ENCODE measurements at regions not wholly inside any gene's neighbourhood (a gene's known extent, or its start where the extent isn't known, plus 50 kb on each side); places are given as distances from the start of the nearest gene placed in this dataset.

- Histone ChIP-seq H3K27me3 (ENCODE audit: control insufficient read depth, insufficient read depth, low read length) (no peaks in the 10 kb centered on the region), H3K4me1 (ENCODE audit: control insufficient read depth in 2 of 3, insufficient read depth in 2 of 3, low read depth in 1 of 3, low read length in 3 of 3) (no peaks in the 10 kb centered on the region), H3K27ac (ENCODE audit: low read depth in 2 of 2, low read length in 2 of 2) (no peak overlapping the region), H3K4me3 (ENCODE audit: low read length in 3 of 3) (no peak overlapping the region), H3K36me3 (ENCODE audit: control insufficient read depth in 2 of 3, insufficient read depth in 3 of 3, low read length in 3 of 3) (no peaks in the 10 kb centered on the region), H3K9me3 (ENCODE audit: control insufficient read depth in 2 of 3, insufficient read depth in 1 of 3, low read length in 3 of 3) (no peaks in the 10 kb centered on the region), H3K9ac (ENCODE audit: low read length in 3 of 3) (no peak overlapping the region)
- intact Hi-C loops (cut with DNase I), result no loop called here
- no peak for TF ChIP-seq CTCF (IDR thresholded peaks at IDR 0.05; ENCODE audit: borderline replicate concordance, extremely low read depth, insufficient read depth)
- FAIRE-seq (no peak), DNase-seq (no peak)
Measured at GRCh38 chr16:14377326-14377725, 252.7 kb downstream of the PARN start.

- FAIRE-seq (no peak), DNase-seq (no peak)
- H3K9ac ChIP-seq (ENCODE audit: low read length in 3 of 3), result no peak overlapping the region
- no peaks in the 10 kb centered on the region for H3K9me3 ChIP-seq (ENCODE audit: control insufficient read depth in 2 of 3, insufficient read depth in 1 of 3, low read length in 3 of 3)
- H3K4me3 ChIP-seq (ENCODE audit: low read length in 3 of 3), result no peak overlapping the region
- no peaks in the 10 kb centered on the region for H3K27me3 ChIP-seq (ENCODE audit: control insufficient read depth, insufficient read depth, low read length)
- H3K36me3 ChIP-seq (ENCODE audit: control insufficient read depth in 2 of 3, insufficient read depth in 3 of 3, low read length in 3 of 3), result no peaks in the 10 kb centered on the region
- no peaks in the 10 kb centered on the region for H3K4me1 ChIP-seq (ENCODE audit: control insufficient read depth in 2 of 3, insufficient read depth in 2 of 3, low read depth in 1 of 3, low read length in 3 of 3)
- no peak for TF ChIP-seq CTCF (IDR thresholded peaks at IDR 0.05; ENCODE audit: borderline replicate concordance, extremely low read depth, insufficient read depth)
- no peak overlapping the region for H3K27ac ChIP-seq (ENCODE audit: low read depth in 2 of 2, low read length in 2 of 2)
- intact Hi-C loops (cut with DNase I), result no loop called here
Measured at GRCh38 chr16:14375132-14375491, 254.9 kb downstream of the PARN start.

- no peaks in the 10 kb centered on the region for H3K36me3 ChIP-seq (ENCODE audit: control insufficient read depth in 2 of 3, insufficient read depth in 3 of 3, low read length in 3 of 3)
- DNase-seq (no peak), FAIRE-seq (no peak)
- no peaks in the 10 kb centered on the region for H3K9me3 ChIP-seq (ENCODE audit: control insufficient read depth in 2 of 3, insufficient read depth in 1 of 3, low read length in 3 of 3)
- no peak overlapping the region for H3K27ac ChIP-seq (ENCODE audit: low read depth in 2 of 2, low read length in 2 of 2)
- intact Hi-C loops (cut with DNase I), result no loop called here
- H3K9ac ChIP-seq (ENCODE audit: low read length in 3 of 3), result no peak overlapping the region
- TF ChIP-seq CTCF (IDR thresholded peaks at IDR 0.05; ENCODE audit: borderline replicate concordance, extremely low read depth, insufficient read depth), result no peak
- H3K4me3 ChIP-seq (ENCODE audit: low read length in 3 of 3), result no peak overlapping the region
- H3K27me3 ChIP-seq (ENCODE audit: control insufficient read depth, insufficient read depth, low read length), result no peaks in the 10 kb centered on the region
- H3K4me1 ChIP-seq (ENCODE audit: control insufficient read depth in 2 of 3, insufficient read depth in 2 of 3, low read depth in 1 of 3, low read length in 3 of 3), result no peaks in the 10 kb centered on the region
Measured at GRCh38 chr16:14374451-14375131, 255.5 kb downstream of the PARN start.

GRCh38 chr16:14373896-14374295 is 256.2 kb downstream of the PARN start:
- TF ChIP-seq CTCF (IDR thresholded peaks at IDR 0.05; ENCODE audit: borderline replicate concordance, extremely low read depth, insufficient read depth), result no peak
- no peak for FAIRE-seq
- no peak overlapping the region for H3K9ac ChIP-seq (ENCODE audit: low read length in 3 of 3)

More at GRCh38 chr16:14373896-14374295, 256.2 kb downstream of the PARN start:
- Histone ChIP-seq H3K27me3 (ENCODE audit: control insufficient read depth, insufficient read depth, low read length) (no peaks in the 10 kb centered on the region), H3K36me3 (ENCODE audit: control insufficient read depth in 2 of 3, insufficient read depth in 3 of 3, low read length in 3 of 3) (no peaks in the 10 kb centered on the region), H3K4me3 (ENCODE audit: low read length in 3 of 3) (no peak overlapping the region), H3K9me3 (ENCODE audit: control insufficient read depth in 2 of 3, insufficient read depth in 1 of 3, low read length in 3 of 3) (no peaks in the 10 kb centered on the region), H3K4me1 (ENCODE audit: control insufficient read depth in 2 of 3, insufficient read depth in 2 of 3, low read depth in 1 of 3, low read length in 3 of 3) (no peaks in the 10 kb centered on the region), H3K27ac (ENCODE audit: low read depth in 2 of 2, low read length in 2 of 2) (no peak overlapping the region)
- intact Hi-C loops (cut with DNase I), result no loop called here
- DNase-seq, result no peak
